ENCODE measurements at regions not wholly inside any gene's neighbourhood (a gene's known extent, or its start where the extent isn't known, plus 50 kb on each side); places are given as distances from the start of the nearest gene placed in this dataset.

DNA sequence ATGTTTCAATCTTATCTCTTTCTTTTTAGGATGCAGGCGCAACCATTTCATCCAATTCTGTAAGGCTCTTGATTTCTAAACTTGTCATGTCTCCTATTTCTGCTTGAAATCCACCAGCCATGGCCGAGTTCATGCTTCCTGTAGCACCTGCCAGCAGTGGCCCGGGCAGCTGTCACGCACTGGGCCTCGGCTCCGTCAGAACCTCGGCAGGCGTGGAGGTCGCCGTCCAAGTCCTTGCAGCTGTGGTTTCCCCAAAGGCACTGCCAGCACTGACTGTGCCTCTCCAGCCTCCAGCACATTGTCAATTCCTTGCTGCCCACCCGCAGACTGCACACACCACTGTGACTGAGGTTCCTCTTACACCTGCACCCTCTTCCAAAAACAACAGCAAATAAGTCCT, 188.7 kb upstream of the SALL3 start:
- Histone ChIP-seq H3K36me3 (no peaks in the 10 kb centered on the region), H3K4me1 (no peaks in the 10 kb centered on the region), H3K27me3 (ENCODE audit: low read depth) (peaks cover 4% of the 10 kb centered on the region), H3K4me3 (no peak overlapping the region), H3K27ac (no peak overlapping the region), H3K9me3 (no peaks in the 10 kb centered on the region)
- intact Hi-C loops (cut with DNase I), result no loop called here
- no peak for ATAC-seq
- TF ChIP-seq, protein P1, sequence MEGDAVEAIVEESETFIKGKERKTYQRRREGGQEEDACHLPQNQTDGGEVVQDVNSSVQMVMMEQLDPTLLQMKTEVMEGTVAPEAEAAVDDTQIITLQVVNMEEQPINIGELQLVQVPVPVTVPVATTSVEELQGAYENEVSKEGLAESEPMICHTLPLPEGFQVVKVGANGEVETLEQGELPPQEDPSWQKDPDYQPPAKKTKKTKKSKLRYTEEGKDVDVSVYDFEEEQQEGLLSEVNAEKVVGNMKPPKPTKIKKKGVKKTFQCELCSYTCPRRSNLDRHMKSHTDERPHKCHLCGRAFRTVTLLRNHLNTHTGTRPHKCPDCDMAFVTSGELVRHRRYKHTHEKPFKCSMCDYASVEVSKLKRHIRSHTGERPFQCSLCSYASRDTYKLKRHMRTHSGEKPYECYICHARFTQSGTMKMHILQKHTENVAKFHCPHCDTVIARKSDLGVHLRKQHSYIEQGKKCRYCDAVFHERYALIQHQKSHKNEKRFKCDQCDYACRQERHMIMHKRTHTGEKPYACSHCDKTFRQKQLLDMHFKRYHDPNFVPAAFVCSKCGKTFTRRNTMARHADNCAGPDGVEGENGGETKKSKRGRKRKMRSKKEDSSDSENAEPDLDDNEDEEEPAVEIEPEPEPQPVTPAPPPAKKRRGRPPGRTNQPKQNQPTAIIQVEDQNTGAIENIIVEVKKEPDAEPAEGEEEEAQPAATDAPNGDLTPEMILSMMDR (IDR thresholded peaks at IDR 0.05), result no peak
- no peak for DNase-seq

DNA sequence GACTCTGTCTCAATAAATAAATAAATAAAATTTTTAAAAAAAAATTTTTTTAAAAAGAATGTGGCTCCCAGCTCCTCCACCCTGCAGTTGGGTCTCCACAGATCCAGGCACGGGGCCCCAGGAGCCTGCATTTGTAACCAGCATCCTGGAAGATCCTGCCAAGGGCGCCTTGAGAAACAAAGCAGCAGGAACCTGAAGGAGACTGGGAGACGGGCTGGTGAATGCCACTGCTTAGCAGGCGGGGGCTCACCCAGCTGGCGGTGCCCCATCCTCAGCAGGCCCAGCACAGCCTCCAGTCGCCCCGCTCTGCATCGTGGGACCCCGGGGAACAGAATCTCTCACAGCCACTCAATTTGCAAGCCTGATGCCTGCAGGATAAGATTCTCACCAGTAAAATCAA, 187.5 kb upstream of the SALL3 start:
- no peak for DNase-seq
- TF ChIP-seq, protein P1 (IDR thresholded peaks at IDR 0.05), result no peak
- Histone ChIP-seq H3K27me3 (ENCODE audit: low read depth) (peaks cover 4% of the 10 kb centered on the region), H3K27ac (no peak overlapping the region), H3K36me3 (no peaks in the 10 kb centered on the region), H3K4me3 (no peak overlapping the region), H3K9me3 (no peaks in the 10 kb centered on the region), H3K4me1 (no peaks in the 10 kb centered on the region)
- intact Hi-C loops (cut with DNase I), result no loop called here
- no peak for ATAC-seq

DNA sequence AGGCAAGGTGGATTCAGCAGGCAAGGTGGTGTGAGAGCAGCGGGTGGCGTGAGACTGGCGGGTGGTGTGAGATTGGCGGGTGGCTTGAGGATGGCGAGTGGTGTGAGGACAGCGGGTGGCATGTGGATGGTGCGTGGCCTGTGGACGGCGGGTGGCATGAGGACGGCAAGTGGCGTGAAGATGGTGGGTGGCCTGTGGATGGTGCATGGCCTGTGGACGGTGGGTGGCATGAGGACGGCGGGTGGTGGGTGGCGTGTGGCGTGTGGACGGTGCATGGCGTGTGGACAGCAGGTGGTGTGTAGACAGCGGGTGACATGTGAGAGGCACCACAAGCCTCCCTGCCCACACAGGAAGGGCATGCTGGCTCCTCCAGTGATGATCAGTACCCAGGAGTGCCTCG, 186.9 kb upstream of the SALL3 start:
- H3K4me1 ChIP-seq, result no peaks in the 10 kb centered on the region
- H3K27me3 ChIP-seq (ENCODE audit: low read depth), result peaks cover 4% of the 10 kb centered on the region
- peak in 1 of 2 donors; percentile 13 for ATAC-seq

DNA sequence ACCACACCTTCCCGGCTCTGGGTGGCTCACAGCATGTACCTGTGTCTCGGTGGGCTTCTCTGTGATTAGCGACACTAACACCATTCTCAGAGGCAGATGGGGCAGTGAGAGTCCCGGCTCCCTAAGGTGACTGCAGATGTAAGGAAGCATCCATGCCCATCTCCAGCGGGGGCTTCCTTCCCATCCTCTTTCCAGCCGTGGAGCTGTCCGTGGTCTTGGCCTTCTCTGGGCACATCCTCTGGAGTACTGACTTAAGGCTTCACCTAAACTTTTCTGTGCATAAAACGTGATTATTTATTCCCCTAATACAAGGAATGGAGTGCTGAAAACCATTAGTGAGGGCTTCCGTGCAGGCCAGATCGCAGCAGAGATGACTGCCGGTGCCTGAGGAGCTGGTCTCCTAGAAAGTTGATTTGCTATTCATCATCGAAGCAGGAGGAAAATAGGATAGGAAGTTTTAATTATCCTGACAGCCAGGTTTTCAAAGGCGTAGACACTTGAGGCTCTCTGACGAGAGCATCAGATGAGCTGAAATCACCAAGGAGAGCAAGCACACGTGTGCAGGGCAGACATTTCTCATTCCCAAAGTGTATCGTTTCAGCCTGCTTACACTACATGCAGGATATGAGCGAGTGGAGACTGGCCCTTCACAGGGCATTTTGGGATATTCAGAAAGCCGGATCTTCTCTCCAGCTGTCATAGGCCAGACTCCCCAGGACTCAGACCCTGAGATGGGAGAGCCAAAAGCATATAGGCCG, 186.1 kb upstream of the SALL3 start:
- DNase-seq (no peak), ATAC-seq (no peak)
- no peak overlapping the region for H3K27ac ChIP-seq
- TF ChIP-seq, protein P1 (IDR thresholded peaks at IDR 0.05), result no peak
- H3K4me3 ChIP-seq, result no peak overlapping the region
- no peaks in the 10 kb centered on the region for H3K4me1 ChIP-seq
- H3K36me3 ChIP-seq, result no peaks in the 10 kb centered on the region
- intact Hi-C loops (cut with DNase I), result no loop called here
- H3K27me3 ChIP-seq (ENCODE audit: low read depth), result peaks cover 4% of the 10 kb centered on the region
- H3K9me3 ChIP-seq, result no peaks in the 10 kb centered on the region

More for the DNA sequence above, 186.9 kb upstream of the SALL3 start:
- DNase-seq, result no peak
- H3K36me3 ChIP-seq, result no peaks in the 10 kb centered on the region
- intact Hi-C loops (cut with DNase I), result no loop called here
- TF ChIP-seq, protein P1 (IDR thresholded peaks at IDR 0.05), result no peak
- H3K27ac ChIP-seq, result no peak overlapping the region
- no peaks in the 10 kb centered on the region for H3K9me3 ChIP-seq
- no peak overlapping the region for H3K4me3 ChIP-seq

DNA sequence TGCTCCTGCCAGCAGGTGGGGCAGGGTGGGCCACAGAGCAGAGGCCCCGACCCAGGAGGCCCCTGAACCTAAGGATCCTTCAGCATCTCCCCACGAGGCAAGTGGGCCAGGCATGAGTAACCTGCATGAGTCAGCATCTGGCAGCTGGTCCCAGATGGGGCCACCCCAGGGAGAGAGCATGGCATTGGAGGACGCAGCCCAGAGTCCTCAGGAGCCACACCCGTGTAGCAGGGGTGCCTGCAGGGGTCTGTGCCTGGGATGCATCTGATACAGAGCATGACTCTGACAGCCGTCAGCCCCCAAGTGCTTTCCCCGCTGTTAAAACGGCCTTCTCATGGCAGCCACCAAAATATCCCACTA, 185.6 kb upstream of the SALL3 start:
- no peak for ATAC-seq
- Histone ChIP-seq H3K27ac (no peak overlapping the region), H3K9me3 (no peaks in the 10 kb centered on the region), H3K4me3 (no peak overlapping the region), H3K4me1 (no peaks in the 10 kb centered on the region), H3K36me3 (no peaks in the 10 kb centered on the region), H3K27me3 (ENCODE audit: low read depth) (peaks cover 4% of the 10 kb centered on the region)
- TF ChIP-seq, protein P1 (IDR thresholded peaks at IDR 0.05), result no peak
- intact Hi-C loops (cut with DNase I), result no loop called here
- no peak for DNase-seq

All from lower lobe of right lung (tissue), 2 donors.